Right atrium auricular region (tissue), 2 donors: ENCODE measurements at regions not wholly inside any gene's neighbourhood (a gene's known extent, or its start where the extent isn't known, plus 50 kb on each side); places are given as distances from the start of the nearest gene placed in this dataset.
"Not testable (repeated sequence)": the region's sequence is repeated elsewhere in the genome, so short reads cannot be mapped to it uniquely, and the experiment has no call there.

Experiments used
- DNase-seq: peaks from one replicate; pipeline ENCODE4 v3.0.0-alpha.2; 2019; ENCODE audit warnings: low spot score
- H3K27ac ChIP-seq, 2 donors: fragments of 200-600 bp; sonication (generic); 1 replicate in 1 of 2; 2 replicates in 1 of 2; pipeline ENCODE4 v1.5.1; 2016 to 2019
- H3K27me3 ChIP-seq, 2 donors: fragments of 200-600 bp; sonication (generic); one replicate each; pipeline versions ENCODE4 v1.5.1 to v1.6.0; 2017 to 2019
- H3K36me3 ChIP-seq: fragments of 200-600 bp; sonication (generic); one replicate; pipeline ENCODE4 v1.5.1; 2016
- H3K4me1 ChIP-seq, 2 donors: fragments of 200-600 bp; sonication (generic); one replicate each; pipeline versions ENCODE4 v1.5.1 to v1.6.0; 2017 to 2019
- H3K4me3 ChIP-seq, 2 donors: fragments of 200-600 bp; sonication (generic); 1 replicate in 1 of 2; 2 replicates in 1 of 2; pipeline ENCODE4 v1.5.1; 2017 to 2019; ENCODE audit warnings: mild to moderate bottlenecking in 1 of 2, moderate library complexity in 1 of 2
- H3K9me3 ChIP-seq, 2 donors: fragments of 200-600 bp; sonication (generic); one replicate each; pipeline ENCODE4 v1.5.1; 2019
- CTCF ChIP-seq, 2 donors: fragments of 200-600 bp; sonication (generic); IDR thresholded peaks; one replicate each; pipeline ENCODE4 v1.5.1; 2019; ENCODE audit warnings: antibody characterized with exemption in 2 of 2

- H3K36me3 ChIP-seq = no peaks in the 10 kb centered on the region
- H3K27me3 ChIP-seq = no peaks in the 10 kb centered on the region
- no peak for DNase-seq
- TF ChIP-seq CTCF (IDR thresholded peaks at IDR 0.05) = no peak
- peaks cover 0 to 3% of the 10 kb centered on the region in 2 donors for H3K4me1 ChIP-seq
- H3K4me3 ChIP-seq = no peak overlapping the region
- H3K27ac ChIP-seq = no peak overlapping the region
- peaks cover 0 to 5% of the 10 kb centered on the region in 2 donors for H3K9me3 ChIP-seq
Observed at GRCh38 chr7:46927131-46927810, 654.6 kb downstream of the TNS3 start.

DNA sequence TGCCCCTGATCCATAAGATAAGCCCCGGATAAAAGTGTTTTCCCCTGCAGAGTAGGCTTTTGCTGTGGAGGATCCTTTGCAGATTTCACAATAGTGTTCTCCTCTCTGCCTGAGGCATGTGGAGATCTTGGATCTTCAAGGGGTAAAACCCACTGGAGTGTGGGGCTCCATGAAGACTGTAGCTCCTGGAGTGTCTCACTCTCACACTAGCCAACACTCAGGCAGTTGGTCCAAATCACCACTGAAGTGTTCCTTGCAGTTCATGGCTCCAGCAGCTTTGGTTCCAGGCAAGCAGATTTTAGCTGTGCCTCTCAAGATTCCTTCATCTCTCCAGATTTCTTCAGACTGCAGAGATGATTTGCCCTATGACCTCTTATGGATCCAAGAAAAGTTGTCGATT, 665.3 kb downstream of the TNS3 start:
- no peaks in the 10 kb centered on the region for H3K36me3 ChIP-seq
- H3K27ac ChIP-seq = no peak overlapping the region
- H3K9me3 ChIP-seq = peaks cover 0 to 4% of the 10 kb centered on the region in 2 donors
- TF ChIP-seq CTCF (IDR thresholded peaks at IDR 0.05) = no peak
- H3K27me3 ChIP-seq = no peaks in the 10 kb centered on the region
- DNase-seq = no peak
- no peaks in the 10 kb centered on the region for H3K4me1 ChIP-seq
- no peak overlapping the region for H3K4me3 ChIP-seq

DNA sequence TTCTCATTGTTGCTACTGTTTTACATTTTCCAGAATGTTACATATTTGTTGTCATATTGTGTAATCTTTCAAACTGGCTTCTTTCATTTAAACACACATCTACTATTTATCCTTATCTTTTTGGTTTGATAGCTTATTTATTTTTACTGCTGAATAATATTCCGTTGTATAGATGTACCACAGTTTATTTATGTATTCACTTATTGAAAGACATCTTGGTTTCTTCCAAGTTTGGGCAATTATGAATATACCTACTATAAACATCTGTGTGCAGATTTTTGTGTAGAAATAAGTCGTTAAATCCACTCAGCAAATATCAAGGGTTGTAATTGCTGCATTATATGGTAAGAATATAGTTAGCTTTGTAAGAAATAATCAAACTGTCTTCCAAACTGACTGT, 669.2 kb downstream of the TNS3 start:
- no peak overlapping the region for H3K4me3 ChIP-seq
- H3K9me3 ChIP-seq = peaks cover 0 to 4% of the 10 kb centered on the region in 2 donors
- TF ChIP-seq CTCF (IDR thresholded peaks at IDR 0.05) = no peak
- H3K4me1 ChIP-seq = no peaks in the 10 kb centered on the region
- DNase-seq = no peak
- H3K36me3 ChIP-seq = no peaks in the 10 kb centered on the region
- H3K27ac ChIP-seq = no peak overlapping the region
- H3K27me3 ChIP-seq = no peaks in the 10 kb centered on the region

DNA sequence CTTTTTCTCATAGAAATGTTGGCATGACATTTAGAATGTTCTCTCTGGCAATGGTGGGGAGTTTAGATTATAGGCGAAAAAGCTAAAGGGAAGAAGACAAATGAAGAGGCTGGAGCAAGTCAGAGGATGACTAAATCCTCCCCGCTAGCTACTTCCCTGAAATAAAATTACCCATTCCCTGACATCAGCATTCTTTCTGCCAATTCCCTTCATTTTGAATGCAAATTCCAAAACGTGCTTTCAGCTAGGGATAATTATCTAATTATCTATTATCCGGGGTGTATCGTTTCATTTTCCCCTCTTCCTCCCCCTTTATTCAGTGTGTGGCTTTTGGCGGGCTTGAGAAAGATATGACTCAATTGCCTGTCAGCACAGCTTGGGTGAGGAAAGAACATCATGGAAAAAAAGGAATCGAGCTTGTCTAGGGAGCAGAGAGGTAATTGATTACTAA, 672.3 kb downstream of the TNS3 start:
- no peaks in the 10 kb centered on the region for H3K4me1 ChIP-seq
- H3K9me3 ChIP-seq = peaks cover 0 to 4% of the 10 kb centered on the region in 2 donors
- H3K27me3 ChIP-seq = no peaks in the 10 kb centered on the region
- no peak overlapping the region for H3K4me3 ChIP-seq
- H3K27ac ChIP-seq = no peak overlapping the region
- H3K36me3 ChIP-seq = no peaks in the 10 kb centered on the region
- no peak for TF ChIP-seq CTCF (IDR thresholded peaks at IDR 0.05)
- no peak for DNase-seq

DNA sequence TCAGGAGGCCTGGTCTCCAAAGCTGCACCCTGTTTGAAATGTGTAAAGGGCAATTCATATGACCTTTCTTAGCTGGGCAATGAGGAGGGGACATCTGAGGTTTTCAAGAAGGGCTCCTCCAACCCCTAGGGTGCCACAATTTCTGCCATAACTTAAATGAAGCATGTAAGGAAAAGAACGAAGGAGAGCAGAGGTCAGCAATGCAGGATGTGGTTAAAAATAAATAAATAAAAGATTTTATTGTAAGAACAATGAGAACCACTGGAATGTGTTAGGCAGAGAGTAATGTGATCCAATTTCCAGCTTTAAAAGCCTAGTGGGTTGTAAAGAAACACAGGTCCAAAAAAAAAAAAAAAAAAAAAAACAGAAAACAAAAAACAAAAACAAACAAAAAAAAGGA, 673.1 kb downstream of the TNS3 start:
- TF ChIP-seq CTCF (IDR thresholded peaks at IDR 0.05) = no peak
- no peak overlapping the region for H3K27ac ChIP-seq
- peaks cover 0 to 4% of the 10 kb centered on the region in 2 donors for H3K9me3 ChIP-seq
- H3K4me1 ChIP-seq = no peaks in the 10 kb centered on the region
- no peaks in the 10 kb centered on the region for H3K36me3 ChIP-seq
- DNase-seq = no peak
- no peak overlapping the region for H3K4me3 ChIP-seq
- H3K27me3 ChIP-seq = no peaks in the 10 kb centered on the region

GRCh38 chr7:46904523-46904922, 677.4 kb downstream of the TNS3 start:
- not testable (repeated sequence) for DNase-seq, H3K4me1 ChIP-seq, H3K27ac ChIP-seq, H3K36me3 ChIP-seq, H3K27me3 ChIP-seq, H3K4me3 ChIP-seq, H3K9me3 ChIP-seq
